ENCODE measurements at regions not wholly inside any gene's neighbourhood (a gene's known extent, or its start where the extent isn't known, plus 50 kb on each side); places are given as distances from the start of the nearest gene placed in this dataset.
"Not testable (repeated sequence)": the region's sequence is repeated elsewhere in the genome, so short reads cannot be mapped to it uniquely, and the experiment has no call there.

GRCh38 chr6:78713564-78713963, 153.8 kb upstream of the IRAK1BP1 start:
- Histone ChIP-seq H3K36me3 (no peaks in the 10 kb centered on the region), H3K4me1 (no peaks in the 10 kb centered on the region), H3K4me3 (no peak overlapping the region), H3K27me3 (no peaks in the 10 kb centered on the region), H3K9me3 (no peaks in the 10 kb centered on the region), H3K27ac (no peak overlapping the region)
- DNase-seq (ENCODE audit: low spot score in 2 of 2) = no peak
- 84% methylated on average over 4 of the region's 4 CpGs for WGBS
- TF ChIP-seq CTCF (IDR thresholded peaks at IDR 0.05) = no peak
- no peak for TF ChIP-seq POLR2A (IDR thresholded peaks at IDR 0.05)
- TF ChIP-seq EP300 (IDR thresholded peaks at IDR 0.05) = no peak
- TF ChIP-seq POLR2AphosphoS5 (IDR thresholded peaks at IDR 0.05) = no peak

GRCh38 chr6:78744144-78744543, 123.2 kb upstream of the IRAK1BP1 start:
- Histone ChIP-seq H3K9me3 (peaks cover 21% of the 10 kb centered on the region), H3K4me1 (no peaks in the 10 kb centered on the region), H3K27ac (no peak overlapping the region), H3K27me3 (no peaks in the 10 kb centered on the region), H3K4me3 (no peak overlapping the region), H3K36me3 (no peaks in the 10 kb centered on the region)
- no peak for TF ChIP-seq CTCF (IDR thresholded peaks at IDR 0.05)
- DNase-seq (ENCODE audit: low spot score in 2 of 2) = no peak

GRCh38 chr6:78746457-78746856, 120.9 kb upstream of the IRAK1BP1 start:
- WGBS = 84% methylated on average over 2 of the region's 2 CpGs
- no peak for TF ChIP-seq POLR2A (IDR thresholded peaks at IDR 0.05)
- no peak for TF ChIP-seq CTCF (IDR thresholded peaks at IDR 0.05)
- TF ChIP-seq EP300 (IDR thresholded peaks at IDR 0.05) = no peak
- TF ChIP-seq POLR2AphosphoS5 (IDR thresholded peaks at IDR 0.05) = no peak

GRCh38 chr6:78749326-78749725, 118.0 kb upstream of the IRAK1BP1 start:
- H3K4me1 ChIP-seq = no peaks in the 10 kb centered on the region
- no peak for TF ChIP-seq EP300 (IDR thresholded peaks at IDR 0.05)
- TF ChIP-seq CTCF (IDR thresholded peaks at IDR 0.05) = no peak
- TF ChIP-seq POLR2A (IDR thresholded peaks at IDR 0.05) = no peak
- TF ChIP-seq POLR2AphosphoS5 (IDR thresholded peaks at IDR 0.05) = no peak
- H3K36me3 ChIP-seq = no peaks in the 10 kb centered on the region
- no peaks in the 10 kb centered on the region for H3K27me3 ChIP-seq
- DNase-seq (ENCODE audit: low spot score in 2 of 2) = no peak
- no peak overlapping the region for H3K4me3 ChIP-seq
- H3K27ac ChIP-seq = no peak overlapping the region
- peaks cover 15% of the 10 kb centered on the region for H3K9me3 ChIP-seq

More at GRCh38 chr6:78746457-78746856, 120.9 kb upstream of the IRAK1BP1 start:
- Histone ChIP-seq H3K4me3 (no peak overlapping the region), H3K27ac (no peak overlapping the region), H3K36me3 (no peaks in the 10 kb centered on the region), H3K4me1 (no peaks in the 10 kb centered on the region), H3K9me3 (peaks cover 21% of the 10 kb centered on the region), H3K27me3 (no peaks in the 10 kb centered on the region)
- no peak for DNase-seq (ENCODE audit: low spot score in 2 of 2)

GRCh38 chr6:78758297-78758798, 109.0 kb upstream of the IRAK1BP1 start:
- not testable (repeated sequence) for H3K36me3 ChIP-seq; H3K27me3 ChIP-seq; DNase-seq (ENCODE audit: low spot score in 2 of 2); H3K9me3 ChIP-seq; H3K4me1 ChIP-seq; H3K4me3 ChIP-seq; H3K27ac ChIP-seq
- 84% methylated on average over 10 of the region's 13 CpGs for WGBS

GRCh38 chr6:78768271-78768670, 99.1 kb upstream of the IRAK1BP1 start:
- no peaks in the 10 kb centered on the region for H3K36me3 ChIP-seq
- no peaks in the 10 kb centered on the region for H3K4me1 ChIP-seq
- no peak overlapping the region for H3K27ac ChIP-seq
- H3K27me3 ChIP-seq = no peaks in the 10 kb centered on the region
- TF ChIP-seq EP300 (IDR thresholded peaks at IDR 0.05) (no peak), CTCF (IDR thresholded peaks at IDR 0.05) (no peak), POLR2A (IDR thresholded peaks at IDR 0.05) (no peak), POLR2AphosphoS5 (IDR thresholded peaks at IDR 0.05) (no peak)
- H3K4me3 ChIP-seq = no peak overlapping the region
- DNase-seq (ENCODE audit: low spot score in 2 of 2) = no peak
- no peaks in the 10 kb centered on the region for H3K9me3 ChIP-seq

Data from suprapubic skin (tissue), 4 donors.